ENCODE measurements at regions not wholly inside any gene's neighbourhood (a gene's known extent, or its start where the extent isn't known, plus 50 kb on each side); places are given as distances from the start of the nearest gene placed in this dataset.

GRCh38 chr9:80804873-80805272 lies 884.5 kb downstream of the TLE1 start:
- TF ChIP-seq, protein P1, sequence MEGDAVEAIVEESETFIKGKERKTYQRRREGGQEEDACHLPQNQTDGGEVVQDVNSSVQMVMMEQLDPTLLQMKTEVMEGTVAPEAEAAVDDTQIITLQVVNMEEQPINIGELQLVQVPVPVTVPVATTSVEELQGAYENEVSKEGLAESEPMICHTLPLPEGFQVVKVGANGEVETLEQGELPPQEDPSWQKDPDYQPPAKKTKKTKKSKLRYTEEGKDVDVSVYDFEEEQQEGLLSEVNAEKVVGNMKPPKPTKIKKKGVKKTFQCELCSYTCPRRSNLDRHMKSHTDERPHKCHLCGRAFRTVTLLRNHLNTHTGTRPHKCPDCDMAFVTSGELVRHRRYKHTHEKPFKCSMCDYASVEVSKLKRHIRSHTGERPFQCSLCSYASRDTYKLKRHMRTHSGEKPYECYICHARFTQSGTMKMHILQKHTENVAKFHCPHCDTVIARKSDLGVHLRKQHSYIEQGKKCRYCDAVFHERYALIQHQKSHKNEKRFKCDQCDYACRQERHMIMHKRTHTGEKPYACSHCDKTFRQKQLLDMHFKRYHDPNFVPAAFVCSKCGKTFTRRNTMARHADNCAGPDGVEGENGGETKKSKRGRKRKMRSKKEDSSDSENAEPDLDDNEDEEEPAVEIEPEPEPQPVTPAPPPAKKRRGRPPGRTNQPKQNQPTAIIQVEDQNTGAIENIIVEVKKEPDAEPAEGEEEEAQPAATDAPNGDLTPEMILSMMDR (conservative IDR thresholded peaks at IDR 0.05; ENCODE audit: low read length), result no peak
- TF ChIP-seq EZH2phosphoT487 (IDR thresholded peaks at IDR 0.05; ENCODE audit: borderline replicate concordance), result no peak

Data from Loucy (cell line).